ENCODE measurements at regions not wholly inside any gene's neighbourhood (a gene's known extent, or its start where the extent isn't known, plus 50 kb on each side); places are given as distances from the start of the nearest gene placed in this dataset.

GRCh38 chr4:38359113-38359512 lies 304.9 kb upstream of the KLF3 start:
- H3K4me3 ChIP-seq (replicated peaks; ENCODE audit: insufficient read depth, low read length) = no peak overlapping the region
- TF ChIP-seq POLR2AphosphoS5 (IDR thresholded peaks at IDR 0.05; ENCODE audit: low read depth) (no peak), GABPA (IDR thresholded peaks at IDR 0.05; ENCODE audit: low read depth) (no peak), REST (IDR thresholded peaks at IDR 0.05; ENCODE audit: insufficient replicate concordance, low read depth) (no peak), SPI1 (IDR thresholded peaks at IDR 0.05; ENCODE audit: borderline replicate concordance, low read depth) (no peak)
- TF ChIP-seq, protein P1, sequence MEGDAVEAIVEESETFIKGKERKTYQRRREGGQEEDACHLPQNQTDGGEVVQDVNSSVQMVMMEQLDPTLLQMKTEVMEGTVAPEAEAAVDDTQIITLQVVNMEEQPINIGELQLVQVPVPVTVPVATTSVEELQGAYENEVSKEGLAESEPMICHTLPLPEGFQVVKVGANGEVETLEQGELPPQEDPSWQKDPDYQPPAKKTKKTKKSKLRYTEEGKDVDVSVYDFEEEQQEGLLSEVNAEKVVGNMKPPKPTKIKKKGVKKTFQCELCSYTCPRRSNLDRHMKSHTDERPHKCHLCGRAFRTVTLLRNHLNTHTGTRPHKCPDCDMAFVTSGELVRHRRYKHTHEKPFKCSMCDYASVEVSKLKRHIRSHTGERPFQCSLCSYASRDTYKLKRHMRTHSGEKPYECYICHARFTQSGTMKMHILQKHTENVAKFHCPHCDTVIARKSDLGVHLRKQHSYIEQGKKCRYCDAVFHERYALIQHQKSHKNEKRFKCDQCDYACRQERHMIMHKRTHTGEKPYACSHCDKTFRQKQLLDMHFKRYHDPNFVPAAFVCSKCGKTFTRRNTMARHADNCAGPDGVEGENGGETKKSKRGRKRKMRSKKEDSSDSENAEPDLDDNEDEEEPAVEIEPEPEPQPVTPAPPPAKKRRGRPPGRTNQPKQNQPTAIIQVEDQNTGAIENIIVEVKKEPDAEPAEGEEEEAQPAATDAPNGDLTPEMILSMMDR (IDR thresholded peaks at IDR 0.05; ENCODE audit: insufficient read depth, low read length) = no peak
- no peak overlapping the region for H3K27ac ChIP-seq (replicated peaks)
- H3K27me3 ChIP-seq (ENCODE audit: insufficient read depth, poor library complexity, severe bottlenecking) = no peaks in the 10 kb centered on the region
- DNase-seq (ENCODE audit: low read depth in 1 of 2, low spot score in 1 of 2) = no peak

DNA sequence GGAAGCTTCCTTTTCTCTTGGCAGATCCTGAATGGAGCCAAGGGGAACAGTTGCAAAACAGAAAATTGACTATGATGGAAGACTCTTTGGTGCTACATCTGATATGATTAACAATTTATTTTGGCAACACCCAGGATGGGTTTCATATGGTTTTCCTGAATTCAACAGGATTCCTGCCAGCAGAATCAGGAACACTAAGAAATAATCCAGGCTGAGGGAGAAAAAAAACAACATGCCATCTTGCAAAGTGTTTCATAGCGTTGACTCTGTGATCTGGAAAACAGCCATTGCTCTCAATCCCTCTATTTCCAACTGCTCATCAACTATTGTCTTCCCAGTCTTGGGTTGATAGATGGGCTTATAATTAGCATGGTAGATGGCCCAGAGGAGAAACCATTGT lies 303.8 kb upstream of the KLF3 start:
- DNase-seq (ENCODE audit: low read depth in 1 of 2, low spot score in 1 of 2) = no peak
- Histone ChIP-seq H3K27ac (replicated peaks) (no peak overlapping the region), H3K27me3 (ENCODE audit: insufficient read depth, poor library complexity, severe bottlenecking) (no peaks in the 10 kb centered on the region), H3K4me3 (replicated peaks; ENCODE audit: insufficient read depth, low read length) (no peak overlapping the region)
- no peak for TF ChIP-seq SPI1 (IDR thresholded peaks at IDR 0.05; ENCODE audit: borderline replicate concordance, low read depth)
- TF ChIP-seq, protein P1 (IDR thresholded peaks at IDR 0.05; ENCODE audit: insufficient read depth, low read length) = no peak
- TF ChIP-seq REST (IDR thresholded peaks at IDR 0.05; ENCODE audit: insufficient replicate concordance, low read depth) = no peak
- no peak for TF ChIP-seq POLR2AphosphoS5 (IDR thresholded peaks at IDR 0.05; ENCODE audit: low read depth)
- no peak for TF ChIP-seq GABPA (IDR thresholded peaks at IDR 0.05; ENCODE audit: low read depth)

- no peak for TF ChIP-seq REST (IDR thresholded peaks at IDR 0.05; ENCODE audit: insufficient replicate concordance, low read depth)
- no peak for TF ChIP-seq GABPA (IDR thresholded peaks at IDR 0.05; ENCODE audit: low read depth)
- no peak for TF ChIP-seq POLR2AphosphoS5 (IDR thresholded peaks at IDR 0.05; ENCODE audit: low read depth)
- TF ChIP-seq, protein P1 (IDR thresholded peaks at IDR 0.05; ENCODE audit: insufficient read depth, low read length) = no peak
- no peak for TF ChIP-seq SPI1 (IDR thresholded peaks at IDR 0.05; ENCODE audit: borderline replicate concordance, low read depth)
- DNase-seq (ENCODE audit: low read depth in 1 of 2, low spot score in 1 of 2) = no peak
- no peak overlapping the region for H3K4me3 ChIP-seq (replicated peaks; ENCODE audit: insufficient read depth, low read length)
- H3K27ac ChIP-seq (replicated peaks) = no peak overlapping the region
- H3K27me3 ChIP-seq (ENCODE audit: insufficient read depth, poor library complexity, severe bottlenecking) = no peaks in the 10 kb centered on the region
Observed at GRCh38 chr4:38364383-38364963, 299.5 kb upstream of the KLF3 start.

Measured in HL-60 (cell line).